Transverse colon (tissue), 4 donors: ENCODE measurements at regions not wholly inside any gene's neighbourhood (a gene's known extent, or its start where the extent isn't known, plus 50 kb on each side); places are given as distances from the start of the nearest gene placed in this dataset.

ENCODE experiments used
- DNase-seq: peaks from one replicate; pipeline ENCODE4 v3.0.0-alpha.2; 2019
- H3K27ac ChIP-seq, 4 donors: fragments of 200-600 bp; sonication (generic); 2 replicates each; pipeline ENCODE4 v1.5.1; 2016 to 2018; ENCODE audit warnings: inconsistent platforms in 4 of 4
- H3K27me3 ChIP-seq: fragments of 200-600 bp; sonication (generic); 2 replicates; pipeline ENCODE4 v1.5.1; 2017; ENCODE audit warnings: inconsistent platforms
- H3K36me3 ChIP-seq, 4 donors: fragments of 200-600 bp; sonication (generic); 2 replicates each; pipeline ENCODE4 v1.5.1; 2017 to 2019; ENCODE audit warnings: inconsistent platforms in 4 of 4
- H3K4me1 ChIP-seq, 4 donors: fragments of 200-600 bp; sonication (generic); 2 replicates each; pipeline ENCODE4 v1.5.1; 2017 to 2020; ENCODE audit warnings: inconsistent platforms in 4 of 4
- H3K4me3 ChIP-seq, 4 donors: fragments of 200-600 bp; sonication (generic); 1 replicate in 1 of 4; 2 replicates in 3 of 4; pipeline versions ENCODE4 v1.5.1 to v1.6.1; 2017 to 2019; ENCODE audit warnings: inconsistent platforms in 4 of 4
- H3K9me3 ChIP-seq, 2 donors: fragments of 200-600 bp; sonication (generic); 2 replicates each; pipeline ENCODE4 v1.5.1; 2017 to 2019; ENCODE audit warnings: inconsistent platforms in 2 of 2
- CTCF ChIP-seq, 5 experiments: fragments of 200-600 bp in 3 of 5; fragments of 450-650 bp in 2 of 5; sonication (generic) in 3 of 5; IDR thresholded peaks; 1 replicate in 2 of 5; 2 replicates in 3 of 5; pipeline ENCODE4 v1.5.1; 2016 to 2017; ENCODE audit warnings: antibody characterized with exemption in 5 of 5, inconsistent platforms in 3 of 5, mild to moderate bottlenecking in 2 of 5, moderate library complexity in 1 of 5
- EP300 ChIP-seq: sonication (generic); formaldehyde crosslinking; IDR thresholded peaks from one replicate; pipeline ENCODE4 v1.6.1; 2017; ENCODE audit warnings: antibody characterized with exemption, low read depth
- POLR2A ChIP-seq: fragments of 450-650 bp; IDR thresholded peaks from one replicate; pipeline ENCODE4 v1.6.1; 2016; ENCODE audit warnings: antibody characterized with exemption, mild to moderate bottlenecking, moderate library complexity
- POLR2AphosphoS5 ChIP-seq, 3 donors: sonication (generic); formaldehyde crosslinking; IDR thresholded peaks; one replicate each; pipeline ENCODE4 v1.6.1; 2016; ENCODE audit warnings: antibody characterized with exemption in 3 of 3
- WGBS, 2 donors: methylation state at CpG; one replicate each; pipeline ENCODE4 v1.1.5; 2018; ENCODE audit warnings: low coverage in 1 of 2; 5-methylcytosine and 5-hydroxymethylcytosine counted together
- in situ Hi-C, 4 donors: fragments of 200-750 bp; cut with MboI; loops; one replicate each; pipeline versions ENCODE4 v1.15.0 to v1.15.1; 2017; ENCODE audit warnings: low sequenced_read_pairs in 3 of 4, low pct_ligation_motif_present in 1 of 4, low pct_unique_long_range_greater_than_20kb in 1 of 4
- intact Hi-C: fragments of 100-400 bp; cut with DNase I; formaldehyde crosslinking; loops from one replicate; pipeline ENCODE4 v1.15.1; 2023; ENCODE audit warnings: low total_unique reads

- H3K27ac ChIP-seq: no peak overlapping the region
- H3K4me3 ChIP-seq: no peak overlapping the region
- no peaks in the 10 kb centered on the region for H3K36me3 ChIP-seq
- H3K4me1 ChIP-seq: no peaks in the 10 kb centered on the region
- 31 to 54% methylated on average over 4 to 9 of the region's 9 CpGs for WGBS, 2 donors
- H3K9me3 ChIP-seq: peaks cover 4 to 9% of the 10 kb centered on the region in 2 donors
- intact Hi-C loops (no loop called here), in situ Hi-C loops (no loop called here)
- no peak for DNase-seq
- no peak for TF ChIP-seq POLR2A
- no peak for TF ChIP-seq POLR2AphosphoS5 (IDR thresholded peaks at IDR 0.05)
- no peak for TF ChIP-seq CTCF (IDR thresholded peaks at IDR 0.05)
- no peak for TF ChIP-seq EP300
- no peaks in the 10 kb centered on the region for H3K27me3 ChIP-seq
Measured at GRCh38 chr2:81304154-81304830, 999.7 kb upstream of the LRRTM1 start.

DNA sequence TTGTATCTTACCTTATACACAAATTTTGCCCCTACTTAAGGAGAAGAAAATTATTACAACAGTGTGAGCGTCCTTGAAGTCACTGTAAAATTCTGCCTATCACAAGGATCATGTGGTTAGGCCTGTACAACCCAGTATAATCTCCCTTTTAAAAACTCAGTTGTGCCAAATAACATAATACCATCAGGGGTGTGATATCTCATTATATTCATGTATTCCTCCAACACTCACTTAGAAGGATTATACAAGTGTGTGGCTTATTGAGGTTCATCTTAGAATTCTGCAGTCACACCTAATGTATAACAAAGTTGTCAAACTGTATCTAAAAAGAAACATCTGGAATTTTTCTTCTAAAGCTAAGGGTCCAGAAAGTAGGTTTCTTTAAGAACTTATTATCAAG, 998.8 kb upstream of the LRRTM1 start:
- Histone ChIP-seq H3K36me3 (no peaks in the 10 kb centered on the region), H3K4me3 (no peak overlapping the region), H3K27me3 (no peaks in the 10 kb centered on the region), H3K4me1 (no peaks in the 10 kb centered on the region), H3K9me3 (peaks cover 4 to 9% of the 10 kb centered on the region in 2 donors), H3K27ac (no peak overlapping the region)
- no peak for DNase-seq
- in situ Hi-C loops (no loop called here), intact Hi-C loops (no loop called here)
- WGBS, 2 donors: 71 to 88% methylated on average over 1 of the region's 1 CpG
- TF ChIP-seq POLR2A (no peak), CTCF (IDR thresholded peaks at IDR 0.05) (no peak), POLR2AphosphoS5 (IDR thresholded peaks at IDR 0.05) (no peak), EP300 (no peak)

DNA sequence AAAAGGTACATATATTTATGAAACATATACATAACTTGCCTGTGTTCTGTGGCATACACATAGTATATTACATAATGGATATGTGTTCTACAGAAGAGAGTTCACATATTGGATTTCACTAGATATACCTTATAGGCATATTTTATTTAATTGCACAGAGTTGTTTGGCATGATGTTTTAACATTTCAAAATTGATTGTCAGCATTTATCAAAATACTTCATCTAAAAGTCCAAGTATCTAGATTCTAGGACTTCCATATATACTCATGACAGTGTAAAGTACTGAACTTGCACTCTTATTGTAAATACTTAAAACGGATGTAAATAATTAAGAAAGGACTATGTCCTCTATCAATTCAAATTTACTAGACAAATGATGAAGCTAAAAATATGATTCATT, 995.3 kb upstream of the LRRTM1 start:
- Histone ChIP-seq H3K9me3 (peaks cover 4 to 9% of the 10 kb centered on the region in 2 donors), H3K4me3 (no peak overlapping the region), H3K4me1 (no peaks in the 10 kb centered on the region), H3K27me3 (no peaks in the 10 kb centered on the region), H3K27ac (no peak overlapping the region), H3K36me3 (no peaks in the 10 kb centered on the region)
- no peak for TF ChIP-seq POLR2AphosphoS5 (IDR thresholded peaks at IDR 0.05)
- no peak for TF ChIP-seq EP300
- TF ChIP-seq POLR2A: no peak
- DNase-seq: no peak
- in situ Hi-C loops: no loop called here
- intact Hi-C loops: no loop called here
- WGBS, 2 donors: 71 to 89% methylated on average over 1 of the region's 1 CpG

DNA sequence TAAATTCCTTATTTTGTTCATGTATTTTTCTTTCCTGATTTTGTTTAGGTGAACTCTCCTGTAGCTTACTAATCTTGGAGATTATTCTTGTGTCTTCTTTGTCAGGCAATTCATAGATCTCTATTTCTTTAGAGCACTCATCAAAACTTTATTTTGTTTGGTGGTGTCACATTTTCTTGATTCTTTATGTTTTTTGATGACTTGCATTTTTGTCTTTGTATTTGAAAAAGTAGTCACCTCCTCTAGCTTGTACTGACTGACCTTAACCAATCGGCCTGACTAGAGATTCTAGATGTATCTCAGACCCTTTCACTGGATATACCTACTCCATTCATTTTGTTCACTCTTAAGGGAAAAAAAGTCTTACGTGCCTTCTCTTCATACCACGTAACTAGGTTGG, 986.3 kb upstream of the LRRTM1 start:
- Histone ChIP-seq H3K4me3 (no peak overlapping the region), H3K27me3 (no peaks in the 10 kb centered on the region), H3K4me1 (no peaks in the 10 kb centered on the region), H3K36me3 (no peaks in the 10 kb centered on the region), H3K27ac (no peak overlapping the region), H3K9me3 (peaks cover 0 to 6% of the 10 kb centered on the region in 2 donors)
- 88 to 91% methylated on average over 3 of the region's 3 CpGs for WGBS, 2 donors
- intact Hi-C loops: no loop called here
- in situ Hi-C loops: no loop called here
- DNase-seq: no peak
- no peak for TF ChIP-seq CTCF (IDR thresholded peaks at IDR 0.05)
- TF ChIP-seq EP300: no peak
- no peak for TF ChIP-seq POLR2AphosphoS5 (IDR thresholded peaks at IDR 0.05)
- no peak for TF ChIP-seq POLR2A

GRCh38 chr2:81283081-81283480, 978.5 kb upstream of the LRRTM1 start:
- intact Hi-C loops (no loop called here), in situ Hi-C loops (no loop called here)
- Histone ChIP-seq H3K27ac (no peak overlapping the region), H3K27me3 (no peaks in the 10 kb centered on the region), H3K4me1 (no peaks in the 10 kb centered on the region), H3K36me3 (no peaks in the 10 kb centered on the region), H3K9me3 (no peaks in the 10 kb centered on the region), H3K4me3 (no peak overlapping the region)
- TF ChIP-seq CTCF (IDR thresholded peaks at IDR 0.05) (no peak), EP300 (no peak), POLR2A (no peak), POLR2AphosphoS5 (IDR thresholded peaks at IDR 0.05) (no peak)
- no peak for DNase-seq
- 34 to 37% methylated on average over 2 of the region's 2 CpGs for WGBS, 2 donors
